Neuron (in vitro differentiated cells): ENCODE measurements at regions not wholly inside any gene's neighbourhood (a gene's known extent, or its start where the extent isn't known, plus 50 kb on each side); places are given as distances from the start of the nearest gene placed in this dataset.

Experiments used
- H2AFZ ChIP-seq: one replicate; pipeline ENCODE4 v1.6.1; 2013; ENCODE audit warnings: low read depth, mild to moderate bottlenecking, inconsistent platforms, low read length, moderate library complexity
- H3K27me3 ChIP-seq: one replicate; pipeline ENCODE4 v1.6.1; 2013; ENCODE audit warnings: low read length; ENCODE audit not compliant: insufficient read depth
- H3K36me3 ChIP-seq: one replicate; pipeline ENCODE4 v1.6.1; 2013; ENCODE audit warnings: low read length; ENCODE audit not compliant: insufficient read depth
- H3K4me1 ChIP-seq: one replicate; pipeline ENCODE4 v1.6.1; 2013; ENCODE audit warnings: low read length; ENCODE audit not compliant: insufficient read depth
- H3K4me3 ChIP-seq: 2 replicates; pipeline ENCODE4 v1.5.1; 2013; ENCODE audit warnings: mild to moderate bottlenecking, low read length, moderate library complexity
- H3K9me3 ChIP-seq: one replicate; pipeline ENCODE4 v1.6.1; 2013; ENCODE audit warnings: low read length

- Histone ChIP-seq H2AFZ (no peak overlapping the region), H3K4me1 (peaks cover 6% of the 10 kb centered on the region), H3K4me3 (no peak overlapping the region), H3K36me3 (no peaks in the 10 kb centered on the region), H3K27me3 (peaks cover 5% of the 10 kb centered on the region), H3K9me3 (no peaks in the 10 kb centered on the region)
These were observed 251.6 kb downstream of the RPS24 start for GRCh38 chr10:78285226-78285625.

GRCh38 chr10:78286186-78286585 lies 252.5 kb downstream of the RPS24 start:
- no peak overlapping the region for H3K4me3 ChIP-seq
- H3K27me3 ChIP-seq: peaks cover 8% of the 10 kb centered on the region
- no peaks in the 10 kb centered on the region for H3K9me3 ChIP-seq
- H3K36me3 ChIP-seq: no peaks in the 10 kb centered on the region
- H3K4me1 ChIP-seq: peaks cover 6% of the 10 kb centered on the region
- no peak overlapping the region for H2AFZ ChIP-seq

GRCh38 chr10:78286668-78287067 lies 253.0 kb downstream of the RPS24 start:
- peaks cover 8% of the 10 kb centered on the region for H3K27me3 ChIP-seq
- no peak overlapping the region for H2AFZ ChIP-seq
- H3K36me3 ChIP-seq: no peaks in the 10 kb centered on the region
- H3K9me3 ChIP-seq: no peaks in the 10 kb centered on the region
- H3K4me1 ChIP-seq: peaks cover 6% of the 10 kb centered on the region
- no peak overlapping the region for H3K4me3 ChIP-seq

DNA sequence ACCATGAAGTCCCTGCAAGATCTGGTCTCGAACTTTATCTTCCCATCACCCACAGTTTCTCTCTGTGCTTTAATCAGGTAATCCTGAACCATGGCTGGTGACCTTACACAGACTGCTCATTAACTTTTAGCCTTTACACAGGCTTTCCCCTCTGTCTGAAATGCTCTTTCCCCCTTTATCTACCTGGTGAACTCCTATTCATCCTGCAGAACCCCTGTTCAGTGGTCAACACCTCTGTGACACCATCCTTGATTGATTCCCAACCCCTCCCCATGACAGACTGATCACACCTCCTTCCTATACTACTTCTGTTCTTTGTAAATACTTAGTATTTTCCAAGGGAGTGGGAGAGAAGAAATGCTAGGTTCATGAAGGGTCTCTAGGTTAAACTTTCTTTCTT lies 254.0 kb downstream of the RPS24 start:
- H2AFZ ChIP-seq: no peak overlapping the region
- no peaks in the 10 kb centered on the region for H3K36me3 ChIP-seq
- no peak overlapping the region for H3K4me3 ChIP-seq
- H3K27me3 ChIP-seq: peaks cover 8% of the 10 kb centered on the region
- peaks cover 6% of the 10 kb centered on the region for H3K4me1 ChIP-seq
- H3K9me3 ChIP-seq: no peaks in the 10 kb centered on the region

- H3K4me3 ChIP-seq: no peak overlapping the region
- H3K36me3 ChIP-seq: no peaks in the 10 kb centered on the region
- no peaks in the 10 kb centered on the region for H3K9me3 ChIP-seq
- H3K4me1 ChIP-seq: peaks cover 8% of the 10 kb centered on the region
- no peak overlapping the region for H2AFZ ChIP-seq
- H3K27me3 ChIP-seq: peaks cover 8% of the 10 kb centered on the region
These were observed 255.0 kb downstream of the RPS24 start for GRCh38 chr10:78288663-78289062.

- peaks cover 11% of the 10 kb centered on the region for H3K4me1 ChIP-seq
- H3K27me3 ChIP-seq: peaks cover 8% of the 10 kb centered on the region
- no peak overlapping the region for H2AFZ ChIP-seq
- H3K9me3 ChIP-seq: no peaks in the 10 kb centered on the region
- no peak overlapping the region for H3K4me3 ChIP-seq
- H3K36me3 ChIP-seq: no peaks in the 10 kb centered on the region
These were observed 256.6 kb downstream of the RPS24 start for GRCh38 chr10:78290131-78290750.

DNA sequence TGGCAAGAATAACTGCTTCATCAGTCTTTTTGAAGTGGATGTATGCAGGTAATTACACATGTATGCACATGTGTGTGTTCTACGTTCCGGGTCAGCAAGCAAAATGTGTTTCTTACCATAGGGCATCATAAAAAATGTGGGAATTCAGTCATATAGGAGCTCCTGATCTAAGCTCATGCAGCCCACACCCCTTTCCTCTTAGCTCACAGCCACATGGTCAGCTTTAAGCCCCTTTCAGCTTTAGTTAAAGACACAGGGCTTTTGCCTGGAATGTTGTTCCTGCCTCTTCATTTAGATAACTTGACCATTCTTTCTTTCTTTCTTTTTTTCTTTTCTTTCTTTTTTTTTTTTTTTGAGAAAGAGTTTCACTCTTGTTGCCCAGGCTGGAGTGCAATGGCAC lies 258.1 kb downstream of the RPS24 start:
- Histone ChIP-seq H3K36me3 (no peaks in the 10 kb centered on the region), H3K4me3 (no peak overlapping the region), H3K27me3 (peaks cover 8% of the 10 kb centered on the region), H3K9me3 (no peaks in the 10 kb centered on the region), H2AFZ (no peak overlapping the region), H3K4me1 (peaks cover 11% of the 10 kb centered on the region)

DNA sequence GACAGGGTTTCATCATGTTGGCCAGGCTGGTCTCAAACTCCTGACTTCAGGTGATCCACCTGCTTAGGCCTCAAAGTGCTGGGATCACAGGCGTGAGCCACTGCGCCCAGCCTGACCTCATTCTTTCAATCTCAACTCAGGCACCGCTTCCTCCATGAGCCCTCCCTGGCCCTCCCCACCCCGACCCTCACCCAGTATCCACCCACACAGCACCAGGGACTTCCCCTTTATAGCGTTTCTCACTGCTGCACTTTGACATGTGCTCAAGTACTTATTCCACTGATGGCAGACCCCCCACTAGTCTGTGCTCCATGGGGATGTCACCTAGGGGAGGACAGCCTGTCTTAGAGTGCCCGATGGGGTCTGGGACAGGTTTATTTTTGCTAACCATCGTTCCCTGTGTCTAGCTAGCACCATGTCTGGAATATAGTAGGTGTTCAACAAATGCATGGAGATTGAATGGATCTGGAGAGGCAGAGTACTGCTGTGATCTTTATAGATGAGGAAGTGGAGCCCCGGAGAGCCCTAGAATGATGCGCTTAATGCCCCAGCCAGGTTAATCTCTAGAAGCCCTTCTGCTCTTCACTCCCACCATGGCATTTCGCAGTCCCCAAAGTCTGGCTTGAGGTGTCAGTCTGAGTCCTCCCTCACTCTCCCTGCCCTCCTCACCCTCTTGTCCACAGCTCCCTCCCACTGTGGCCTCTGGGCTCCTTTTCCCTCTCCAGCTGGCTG lies 258.8 kb downstream of the RPS24 start:
- Histone ChIP-seq H3K36me3 (no peaks in the 10 kb centered on the region), H3K27me3 (peaks cover 8% of the 10 kb centered on the region), H3K4me3 (no peak overlapping the region), H3K4me1 (peaks cover 11% of the 10 kb centered on the region), H3K9me3 (no peaks in the 10 kb centered on the region), H2AFZ (no peak overlapping the region)

DNA sequence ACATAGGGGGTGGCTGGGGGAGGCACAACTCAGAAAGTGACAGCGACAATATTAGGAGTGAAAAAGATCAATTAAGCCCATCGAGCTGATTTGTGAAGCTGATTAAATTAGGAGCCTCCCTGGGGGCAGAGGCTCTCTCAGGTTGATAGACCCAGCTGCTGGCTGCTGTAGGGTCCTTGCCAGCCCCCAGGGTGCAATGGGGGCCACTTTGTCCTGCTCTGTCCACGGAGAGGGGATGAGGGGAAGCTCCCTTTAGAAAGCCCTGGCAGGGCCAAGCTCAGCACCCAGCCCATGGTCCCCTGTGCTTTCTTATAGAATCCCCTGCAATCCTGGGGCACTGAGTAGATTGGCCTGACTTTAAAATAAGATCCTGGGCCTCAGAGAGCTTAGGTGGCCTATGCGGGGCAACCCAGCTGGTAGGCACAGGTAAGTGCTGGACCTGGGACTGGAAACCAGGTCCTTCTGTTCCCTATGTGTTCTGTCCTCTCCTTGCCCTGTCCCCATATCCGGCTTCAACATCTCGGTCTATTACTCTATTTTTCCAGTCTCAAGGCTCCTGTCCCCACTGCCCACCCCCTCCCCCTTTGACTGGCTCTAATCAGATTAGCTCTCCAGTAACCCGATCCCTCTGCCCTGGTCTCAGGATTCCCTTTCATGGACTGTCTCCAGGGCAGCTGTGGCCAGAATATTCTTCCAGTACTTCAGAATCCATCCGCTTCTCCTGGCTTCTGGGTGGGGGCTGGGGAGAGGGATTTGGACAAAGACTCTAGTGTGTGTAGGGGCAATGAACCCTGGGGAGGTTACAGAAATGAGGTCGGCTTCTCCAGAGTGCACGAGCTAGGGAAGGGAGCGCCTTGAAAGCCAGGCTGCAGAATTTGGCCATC lies 259.6 kb downstream of the RPS24 start:
- H3K4me1 ChIP-seq: peaks cover 11% of the 10 kb centered on the region
- no peak overlapping the region for H3K4me3 ChIP-seq
- H3K27me3 ChIP-seq: peaks cover 8% of the 10 kb centered on the region
- no peaks in the 10 kb centered on the region for H3K9me3 ChIP-seq
- H3K36me3 ChIP-seq: no peaks in the 10 kb centered on the region
- no peak overlapping the region for H2AFZ ChIP-seq

DNA sequence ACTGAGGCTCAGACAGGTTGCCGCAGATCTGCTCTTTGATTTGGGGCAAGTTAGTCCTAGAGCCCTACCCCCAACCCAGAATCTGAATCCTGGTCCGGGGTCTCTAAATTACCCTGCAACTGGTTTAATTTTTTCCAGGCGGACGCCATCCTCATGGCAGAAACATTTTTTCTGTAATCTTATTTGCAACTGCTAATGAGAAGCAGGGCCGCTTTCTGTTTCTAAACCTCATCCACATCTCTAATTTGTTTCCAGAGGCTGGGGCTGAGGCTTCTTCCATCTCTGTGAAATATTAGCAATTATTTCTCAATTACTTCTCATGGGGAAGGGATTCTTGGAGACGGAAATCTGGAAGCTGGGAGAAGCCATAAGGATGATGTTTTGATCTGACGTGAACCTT lies 261.6 kb downstream of the RPS24 start:
- Histone ChIP-seq H3K9me3 (no peaks in the 10 kb centered on the region), H3K36me3 (no peaks in the 10 kb centered on the region), H3K27me3 (peaks cover 3% of the 10 kb centered on the region)

DNA sequence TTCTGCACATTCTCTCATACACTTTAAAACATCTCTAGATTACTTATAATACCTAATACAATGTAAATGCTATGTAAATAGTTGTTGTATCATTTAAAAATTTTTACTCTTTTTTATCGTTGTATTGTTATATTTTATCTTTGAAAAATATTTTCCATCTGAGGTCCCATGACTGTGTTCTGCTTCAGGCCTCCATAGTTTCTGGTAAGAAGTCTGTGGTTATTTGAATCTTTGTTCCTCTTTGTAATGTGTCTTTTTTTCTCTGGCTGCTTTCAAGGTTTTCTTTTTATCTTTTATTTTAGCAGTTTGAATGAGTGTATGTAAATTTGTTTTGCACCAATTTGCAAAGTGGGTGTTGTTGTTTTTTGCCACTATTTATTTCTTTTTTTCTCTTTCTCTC lies 263.1 kb downstream of the RPS24 start:
- H3K27me3 ChIP-seq: no peaks in the 10 kb centered on the region
- peaks cover 2% of the 10 kb centered on the region for H3K9me3 ChIP-seq
- H3K36me3 ChIP-seq: no peaks in the 10 kb centered on the region
- no peak overlapping the region for H2AFZ ChIP-seq
- peaks cover 11% of the 10 kb centered on the region for H3K4me1 ChIP-seq
- H3K4me3 ChIP-seq: no peak overlapping the region

More for the DNA sequence above, 261.6 kb downstream of the RPS24 start:
- H3K4me3 ChIP-seq: no peak overlapping the region
- no peak overlapping the region for H2AFZ ChIP-seq
- H3K4me1 ChIP-seq: peaks cover 11% of the 10 kb centered on the region

GRCh38 chr10:78297997-78298396 lies 264.3 kb downstream of the RPS24 start:
- Histone ChIP-seq H2AFZ (no peak overlapping the region), H3K4me1 (peaks cover 17% of the 10 kb centered on the region), H3K4me3 (no peak overlapping the region), H3K27me3 (no peaks in the 10 kb centered on the region), H3K36me3 (no peaks in the 10 kb centered on the region), H3K9me3 (peaks cover 2% of the 10 kb centered on the region)

DNA sequence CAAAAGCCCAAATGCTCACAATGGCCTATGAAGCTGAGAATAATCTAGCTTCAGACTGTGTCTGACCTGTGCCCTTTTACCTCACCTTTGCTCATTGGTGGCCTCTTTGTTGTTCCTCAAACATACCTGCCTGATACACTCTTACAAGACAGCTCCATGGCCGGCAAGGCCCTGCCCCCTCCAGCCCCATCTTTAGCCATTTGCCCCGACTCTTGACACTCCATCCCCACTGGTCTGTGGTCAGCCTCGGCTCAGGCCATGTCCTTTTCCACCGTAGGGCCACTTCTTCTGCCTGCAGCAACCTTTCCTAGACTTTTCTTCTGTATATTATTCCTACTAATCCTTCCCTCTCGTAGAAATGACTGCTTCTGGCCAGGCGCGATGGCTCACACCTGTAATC lies 265.2 kb downstream of the RPS24 start:
- no peaks in the 10 kb centered on the region for H3K27me3 ChIP-seq
- H3K4me3 ChIP-seq: no peak overlapping the region
- no peaks in the 10 kb centered on the region for H3K36me3 ChIP-seq
- peaks cover 2% of the 10 kb centered on the region for H3K9me3 ChIP-seq
- no peak overlapping the region for H2AFZ ChIP-seq
- peaks cover 12% of the 10 kb centered on the region for H3K4me1 ChIP-seq
